K562 (cell line): ENCODE measurements at regions not wholly inside any gene's neighbourhood (a gene's known extent, or its start where the extent isn't known, plus 50 kb on each side); places are given as distances from the start of the nearest gene placed in this dataset.

Experiments
- FOSL1 ChIP-seq: fragments of 200-800 bp; sonication (Bioruptor generic); conservative IDR thresholded peaks from 2 replicates; pipeline ENCODE4 v1.6.1; 2016; ENCODE audit warnings: missing genetic modification characterization, missing compliant biosample characterization
- KDM1A ChIP-seq, 2 experiments: fragments of 450-650 bp; IDR thresholded peaks; 2 replicates each; pipeline ENCODE4 v1.6.1; 2016; ENCODE audit warnings: mild to moderate bottlenecking in 2 of 2

DNA sequence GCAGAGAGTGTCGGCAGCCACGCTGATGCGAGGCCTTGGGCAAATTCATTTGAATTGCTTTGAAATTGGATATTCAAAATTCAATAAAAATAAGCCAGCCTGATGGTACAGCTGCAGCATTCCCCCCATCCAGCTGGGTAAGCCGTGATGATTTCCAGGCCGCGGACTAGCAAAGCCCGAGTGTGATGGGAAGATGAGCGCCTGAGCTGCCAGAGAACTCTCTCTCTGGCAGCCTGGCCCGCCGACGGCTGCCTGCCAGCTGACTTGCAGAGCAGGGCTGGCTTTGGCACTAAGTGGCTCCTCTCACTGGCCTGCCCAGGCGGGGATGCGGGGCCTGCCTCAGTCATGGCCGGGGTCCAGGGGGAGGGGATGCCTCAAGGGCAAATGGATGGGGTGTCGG, 268.3 kb upstream of the WWC1 start:
- no peak for TF ChIP-seq FOSL1 (tag)
- no peak for TF ChIP-seq KDM1A (IDR thresholded peaks at IDR 0.05)
